ENCODE measurements at regions not wholly inside any gene's neighbourhood (a gene's known extent, or its start where the extent isn't known, plus 50 kb on each side); places are given as distances from the start of the nearest gene placed in this dataset.

GRCh38 chr2:172232708-172233396 lies 130.2 kb upstream of the DLX2 start:
- peak; percentile 33 for DNase-seq (ENCODE audit: low read depth)
- H3K4me3 ChIP-seq (ENCODE audit: low read depth, low read length) = no peak overlapping the region
- TF ChIP-seq CTCF (IDR thresholded peaks at IDR 0.05; ENCODE audit: insufficient read depth, low read depth, low read length) = no peak

GRCh38 chr2:172233987-172234715 lies 131.5 kb upstream of the DLX2 start:
- no peak for DNase-seq (ENCODE audit: low read depth)
- no peak overlapping the region for H3K4me3 ChIP-seq (ENCODE audit: low read depth, low read length)
- TF ChIP-seq CTCF (IDR thresholded peaks at IDR 0.05; ENCODE audit: insufficient read depth, low read depth, low read length) = no peak

- H3K4me3 ChIP-seq (ENCODE audit: low read depth, low read length) = peak overlapping the region; percentile 56
- no peak for TF ChIP-seq CTCF (IDR thresholded peaks at IDR 0.05; ENCODE audit: insufficient read depth, low read depth, low read length)
- no peak for DNase-seq (ENCODE audit: low read depth)
Observed at GRCh38 chr2:172234716-172235691, 132.3 kb upstream of the DLX2 start.

- DNase-seq (ENCODE audit: low read depth) = no peak
- H3K4me3 ChIP-seq (ENCODE audit: low read depth, low read length) = no peak overlapping the region
- no peak for TF ChIP-seq CTCF (IDR thresholded peaks at IDR 0.05; ENCODE audit: insufficient read depth, low read depth, low read length)
Observed at GRCh38 chr2:172239944-172240590, 137.4 kb upstream of the DLX2 start.

GRCh38 chr2:172241222-172241621 lies 138.5 kb upstream of the DLX2 start:
- H3K4me3 ChIP-seq (ENCODE audit: low read depth, low read length) = no peak overlapping the region
- TF ChIP-seq CTCF (IDR thresholded peaks at IDR 0.05; ENCODE audit: insufficient read depth, low read depth, low read length) = no peak
- DNase-seq (ENCODE audit: low read depth) = no peak

- no peak for TF ChIP-seq CTCF (IDR thresholded peaks at IDR 0.05; ENCODE audit: insufficient read depth, low read depth, low read length)
- no peak for DNase-seq (ENCODE audit: low read depth)
Observed at GRCh38 chr2:172242471-172242870, 139.8 kb upstream of the DLX2 start.

More at GRCh38 chr2:172242471-172242870, 139.8 kb upstream of the DLX2 start:
- H3K4me3 ChIP-seq (ENCODE audit: low read depth, low read length) = no peak overlapping the region

Measured in fibroblast of villous mesenchyme (primary cell).